ENCODE measurements at regions not wholly inside any gene's neighbourhood (a gene's known extent, or its start where the extent isn't known, plus 50 kb on each side); places are given as distances from the start of the nearest gene placed in this dataset.

- Histone ChIP-seq H3K27ac (replicated peaks in 1 of 4) (no peak overlapping the region), H3K4me1 (no peaks in the 10 kb centered on the region), H3K9me3 (no peaks in the 10 kb centered on the region), H3K36me3 (no peaks in the 10 kb centered on the region), H3K4me3 (no peak overlapping the region), H3K27me3 (no peaks in the 10 kb centered on the region)
- TF ChIP-seq EP300 (IDR thresholded peaks at IDR 0.05) (no peak), POLR2A (IDR thresholded peaks at IDR 0.05; ENCODE audit: low read depth) (no peak), CTCF (IDR thresholded peaks at IDR 0.05) (no peak), POLR2AphosphoS5 (IDR thresholded peaks at IDR 0.05) (no peak)
- WGBS, result 77% methylated on average over 2 of the region's 2 CpGs
- intact Hi-C loops (cut with DNase I), result no loop called here
- DNase-seq (ENCODE audit: extremely low spot score), result no peak
Observed at GRCh38 chr3:74858086-74858485, 243.6 kb upstream of the CNTN3 start.

GRCh38 chr3:74850381-74850780 is 235.9 kb upstream of the CNTN3 start:
- WGBS, result 71% methylated on average over 3 of the region's 3 CpGs
- Histone ChIP-seq H3K9me3 (no peaks in the 10 kb centered on the region), H3K4me1 (no peaks in the 10 kb centered on the region), H3K27ac (replicated peaks in 1 of 4) (no peak overlapping the region), H3K36me3 (no peaks in the 10 kb centered on the region), H3K4me3 (no peak overlapping the region), H3K27me3 (no peaks in the 10 kb centered on the region)
- intact Hi-C loops (cut with DNase I), result no loop called here
- no peak for DNase-seq (ENCODE audit: extremely low spot score)
- TF ChIP-seq EP300 (IDR thresholded peaks at IDR 0.05) (no peak), POLR2A (IDR thresholded peaks at IDR 0.05; ENCODE audit: low read depth) (no peak), POLR2AphosphoS5 (IDR thresholded peaks at IDR 0.05) (no peak), CTCF (IDR thresholded peaks at IDR 0.05) (no peak)

GRCh38 chr3:74847093-74847492 is 232.6 kb upstream of the CNTN3 start:
- H3K27me3 ChIP-seq, result no peaks in the 10 kb centered on the region
- no peak for TF ChIP-seq EP300 (IDR thresholded peaks at IDR 0.05)
- TF ChIP-seq POLR2AphosphoS5 (IDR thresholded peaks at IDR 0.05), result no peak
- TF ChIP-seq CTCF (IDR thresholded peaks at IDR 0.05), result no peak
- no peak for TF ChIP-seq POLR2A (IDR thresholded peaks at IDR 0.05; ENCODE audit: low read depth)
- H3K36me3 ChIP-seq, result no peaks in the 10 kb centered on the region
- intact Hi-C loops (cut with DNase I), result no loop called here
- H3K9me3 ChIP-seq, result no peaks in the 10 kb centered on the region
- H3K27ac ChIP-seq (replicated peaks in 1 of 4), result no peak overlapping the region
- WGBS, result 27% methylated on average over 4 of the region's 4 CpGs
- DNase-seq (ENCODE audit: extremely low spot score), result no peak
- no peaks in the 10 kb centered on the region for H3K4me1 ChIP-seq
- H3K4me3 ChIP-seq, result no peak overlapping the region

GRCh38 chr3:74845081-74845480 is 230.6 kb upstream of the CNTN3 start:
- H3K9me3 ChIP-seq, result no peaks in the 10 kb centered on the region
- no peak overlapping the region for H3K4me3 ChIP-seq
- no peak overlapping the region for H3K27ac ChIP-seq (replicated peaks in 1 of 4)
- no peak for DNase-seq (ENCODE audit: extremely low spot score)
- intact Hi-C loops (cut with DNase I), result no loop called here
- no peaks in the 10 kb centered on the region for H3K4me1 ChIP-seq
- TF ChIP-seq EP300 (IDR thresholded peaks at IDR 0.05), result no peak
- TF ChIP-seq POLR2A (IDR thresholded peaks at IDR 0.05; ENCODE audit: low read depth), result no peak
- no peak for TF ChIP-seq POLR2AphosphoS5 (IDR thresholded peaks at IDR 0.05)
- no peak for TF ChIP-seq CTCF (IDR thresholded peaks at IDR 0.05)
- H3K36me3 ChIP-seq, result no peaks in the 10 kb centered on the region
- WGBS, result 87% methylated on average over 1 of the region's 1 CpG
- no peaks in the 10 kb centered on the region for H3K27me3 ChIP-seq

- no peak overlapping the region for H3K27ac ChIP-seq (replicated peaks in 1 of 4)
- H3K4me1 ChIP-seq, result no peaks in the 10 kb centered on the region
- H3K27me3 ChIP-seq, result no peaks in the 10 kb centered on the region
- 74% methylated on average over 1 of the region's 1 CpG for WGBS
- no peaks in the 10 kb centered on the region for H3K36me3 ChIP-seq
- intact Hi-C loops (cut with DNase I), result no loop called here
- H3K4me3 ChIP-seq, result no peak overlapping the region
- H3K9me3 ChIP-seq, result no peaks in the 10 kb centered on the region
- no peak for TF ChIP-seq POLR2AphosphoS5 (IDR thresholded peaks at IDR 0.05)
- no peak for TF ChIP-seq POLR2A (IDR thresholded peaks at IDR 0.05; ENCODE audit: low read depth)
- no peak for TF ChIP-seq EP300 (IDR thresholded peaks at IDR 0.05)
- TF ChIP-seq CTCF (IDR thresholded peaks at IDR 0.05), result no peak
- DNase-seq (ENCODE audit: extremely low spot score), result no peak
Observed at GRCh38 chr3:74844428-74844827, 230.0 kb upstream of the CNTN3 start.
